Breast epithelium (tissue), 4 donors: ENCODE measurements at regions not wholly inside any gene's neighbourhood (a gene's known extent, or its start where the extent isn't known, plus 50 kb on each side); places are given as distances from the start of the nearest gene placed in this dataset.
"Not testable (repeated sequence)": the region's sequence is repeated elsewhere in the genome, so short reads cannot be mapped to it uniquely, and the experiment has no call there.

Source experiments
- DNase-seq, 2 donors: peaks; one replicate each; pipeline ENCODE4 v3.0.0-alpha.2; 2019; ENCODE audit warnings: low spot score in 2 of 2
- H3K27ac ChIP-seq, 2 donors: fragments of 200-600 bp; sonication (generic) in 1 of 2; one replicate each; pipeline ENCODE4 v1.5.1; 2016 to 2019; ENCODE audit warnings: mild to moderate bottlenecking in 1 of 2
- H3K27me3 ChIP-seq, 2 donors: fragments of 200-600 bp; sonication (generic) in 1 of 2; one replicate each; pipeline versions ENCODE4 v1.5.1 to v1.6.0; 2017 to 2019; ENCODE audit warnings: control low read depth in 1 of 2, mild to moderate bottlenecking in 1 of 2
- H3K36me3 ChIP-seq: fragments of 200-600 bp; one replicate; pipeline ENCODE4 v1.5.1; 2019
- H3K4me1 ChIP-seq, 2 donors: fragments of 200-600 bp; sonication (generic); one replicate each; pipeline ENCODE4 v1.5.1; 2016 to 2019; ENCODE audit warnings: control low read depth in 1 of 2
- H3K4me3 ChIP-seq, 3 donors: fragments of 200-600 bp; sonication (generic); 1 replicate in 2 of 3; 2 replicates in 1 of 3; pipeline ENCODE4 v1.5.1; 2016 to 2019; ENCODE audit warnings: mild to moderate bottlenecking in 3 of 3, moderate library complexity in 2 of 3
- H3K9me3 ChIP-seq, 2 donors: fragments of 200-600 bp; sonication (generic) in 1 of 2; one replicate each; pipeline ENCODE4 v1.5.1; 2016 to 2019; ENCODE audit warnings: control low read depth in 1 of 2
- CTCF ChIP-seq, 3 donors: fragments of 450-650 bp; IDR thresholded peaks; one replicate each; pipeline ENCODE4 v1.5.1; 2016 to 2017; ENCODE audit warnings: antibody characterized with exemption in 3 of 3, mild to moderate bottlenecking in 3 of 3, moderate library complexity in 3 of 3
- POLR2A ChIP-seq: fragments of 450-650 bp; IDR thresholded peaks from one replicate; pipeline ENCODE4 v1.6.1; 2016; ENCODE audit warnings: antibody characterized with exemption, mild to moderate bottlenecking, moderate library complexity
- POLR2AphosphoS5 ChIP-seq, 3 donors: sonication (generic); formaldehyde crosslinking; IDR thresholded peaks; one replicate each; pipeline ENCODE4 v1.6.1; 2017; ENCODE audit warnings: antibody characterized with exemption in 3 of 3
- intact Hi-C: fragments of 100-400 bp; cut with DNase I; formaldehyde crosslinking; loops from one replicate; pipeline ENCODE4 v1.15.1; 2023; ENCODE audit warnings: low total_unique reads

- H3K36me3 ChIP-seq = no peaks in the 10 kb centered on the region
Measured at GRCh38 chr10:33596422-33596821, 262.0 kb upstream of the NRP1 start.

GRCh38 chr10:33594475-33594874 is 260.0 kb upstream of the NRP1 start:
- TF ChIP-seq POLR2AphosphoS5 (IDR thresholded peaks at IDR 0.05) (no peak), POLR2A (no peak), CTCF (IDR thresholded peaks at IDR 0.05) (no peak)
- Histone ChIP-seq H3K36me3 (no peaks in the 10 kb centered on the region), H3K27me3 (no peaks in the 10 kb centered on the region), H3K4me3 (no peak overlapping the region), H3K4me1 (no peaks in the 10 kb centered on the region), H3K27ac (no peak overlapping the region), H3K9me3 (peaks cover under 1 to 10% of the 10 kb centered on the region in 2 donors)
- no peak for DNase-seq
- intact Hi-C loops = no loop called here

More at GRCh38 chr10:33596422-33596821, 262.0 kb upstream of the NRP1 start:
- no peak for DNase-seq
- Histone ChIP-seq H3K9me3 (peaks cover 5 to 11% of the 10 kb centered on the region in 2 donors), H3K4me1 (no peaks in the 10 kb centered on the region), H3K27ac (no peak overlapping the region), H3K27me3 (no peaks in the 10 kb centered on the region), H3K4me3 (no peak overlapping the region)
- TF ChIP-seq POLR2AphosphoS5 (IDR thresholded peaks at IDR 0.05) (no peak), CTCF (IDR thresholded peaks at IDR 0.05) (no peak), POLR2A (no peak)
- intact Hi-C loops = no loop called here

GRCh38 chr10:33588974-33589600 is 254.6 kb upstream of the NRP1 start:
- Histone ChIP-seq H3K9me3 (peaks cover 5 to 10% of the 10 kb centered on the region in 2 donors), H3K27ac (no peak overlapping the region), H3K27me3 (no peaks in the 10 kb centered on the region), H3K4me3 (no peak overlapping the region), H3K36me3 (no peaks in the 10 kb centered on the region), H3K4me1 (no peaks in the 10 kb centered on the region)
- TF ChIP-seq POLR2A (no peak), CTCF (IDR thresholded peaks at IDR 0.05) (no peak), POLR2AphosphoS5 (IDR thresholded peaks at IDR 0.05) (no peak)
- intact Hi-C loops = no loop called here
- no peak for DNase-seq

- DNase-seq, intact Hi-C loops, H3K4me3 ChIP-seq, H3K27ac ChIP-seq, H3K27me3 ChIP-seq, H3K9me3 ChIP-seq, H3K36me3 ChIP-seq, H3K4me1 ChIP-seq: not testable (repeated sequence)
Measured at GRCh38 chr10:33584596-33584995, 250.1 kb upstream of the NRP1 start.

- Histone ChIP-seq H3K4me1 (no peaks in the 10 kb centered on the region), H3K4me3 (no peak overlapping the region), H3K27me3 (no peaks in the 10 kb centered on the region), H3K36me3 (no peaks in the 10 kb centered on the region), H3K9me3 (no peaks in the 10 kb centered on the region), H3K27ac (no peak overlapping the region)
- intact Hi-C loops = no loop called here
- TF ChIP-seq CTCF (IDR thresholded peaks at IDR 0.05) (no peak), POLR2A (no peak), POLR2AphosphoS5 (IDR thresholded peaks at IDR 0.05) (no peak)
- DNase-seq = no peak
Measured at GRCh38 chr10:33579996-33580395, 245.5 kb upstream of the NRP1 start.

GRCh38 chr10:33573606-33574005 is 239.1 kb upstream of the NRP1 start:
- H3K4me3 ChIP-seq = no peak overlapping the region
- DNase-seq = no peak
- intact Hi-C loops = no loop called here
- TF ChIP-seq POLR2A (no peak), CTCF (IDR thresholded peaks at IDR 0.05) (no peak), POLR2AphosphoS5 (IDR thresholded peaks at IDR 0.05) (no peak)
- H3K4me1 ChIP-seq = no peaks in the 10 kb centered on the region
- no peaks in the 10 kb centered on the region for H3K9me3 ChIP-seq
- H3K36me3 ChIP-seq = no peaks in the 10 kb centered on the region
- no peaks in the 10 kb centered on the region for H3K27me3 ChIP-seq
- H3K27ac ChIP-seq = no peak overlapping the region
